Umbilical cord (tissue), 1 donor: ENCODE measurements at regions not wholly inside any gene's neighbourhood (a gene's known extent, or its start where the extent isn't known, plus 50 kb on each side); places are given as distances from the start of the nearest gene placed in this dataset.
"Not testable (repeated sequence)": the region's sequence is repeated elsewhere in the genome, so short reads cannot be mapped to it uniquely, and the experiment has no call there.

ENCODE experiments used
- DNase-seq: peaks from one replicate; pipeline ENCODE4 v3.0.0-alpha.2; 2015; ENCODE audit warnings: low spot score

DNA sequence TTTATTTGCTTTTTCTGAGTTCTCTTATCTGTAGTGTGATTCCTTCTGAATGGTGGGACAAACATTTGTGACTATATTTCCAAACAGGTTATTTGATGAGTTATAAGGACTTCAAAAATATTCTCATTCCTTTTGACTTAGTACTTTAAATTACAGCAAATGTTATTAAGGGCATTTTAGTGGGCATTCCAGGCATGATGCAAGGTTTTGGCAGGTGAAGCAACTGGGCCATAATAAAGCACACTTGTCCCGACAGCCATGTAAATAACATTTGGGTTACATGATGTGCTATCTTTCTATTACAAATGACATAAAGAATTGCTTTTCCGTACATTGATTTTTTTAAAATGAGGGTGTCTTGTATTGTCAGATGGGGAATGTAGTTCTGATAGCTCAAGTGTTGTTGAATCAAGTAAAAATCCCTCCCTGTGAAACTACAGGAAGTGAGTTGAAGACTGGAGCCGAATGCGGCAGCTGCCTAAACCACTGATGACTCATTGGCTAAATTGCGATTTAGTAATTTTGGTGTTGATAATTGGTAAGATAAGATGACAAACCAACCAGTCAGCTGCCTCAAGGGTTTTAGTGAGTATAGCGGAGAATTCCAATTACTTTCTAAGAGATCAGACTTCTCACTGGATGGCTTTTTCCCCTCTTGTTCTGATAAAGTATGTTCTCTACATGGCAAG, 231.3 kb upstream of the NPY start:
- DNase-seq, result no peak

DNA sequence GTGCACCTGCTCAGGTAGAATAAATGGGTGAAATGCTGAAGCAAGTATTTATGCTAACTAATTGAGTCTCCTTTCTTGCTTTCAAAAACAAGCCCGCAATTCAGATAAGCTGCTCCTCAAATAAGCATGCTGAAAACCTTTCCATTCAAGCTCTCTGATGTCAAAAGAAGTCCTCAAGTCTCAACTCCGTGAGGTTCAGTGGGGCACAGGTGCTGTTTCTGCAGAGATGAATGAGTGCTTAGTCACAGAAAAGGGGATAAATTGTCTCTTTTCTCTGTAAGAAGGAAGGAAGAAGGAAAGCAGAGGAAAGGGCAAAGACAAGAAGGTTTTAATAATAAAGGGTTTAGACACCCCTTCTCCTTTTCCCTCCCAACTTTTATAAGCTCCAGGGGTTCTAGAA, 229.8 kb upstream of the NPY start:
- no peak for DNase-seq

DNA sequence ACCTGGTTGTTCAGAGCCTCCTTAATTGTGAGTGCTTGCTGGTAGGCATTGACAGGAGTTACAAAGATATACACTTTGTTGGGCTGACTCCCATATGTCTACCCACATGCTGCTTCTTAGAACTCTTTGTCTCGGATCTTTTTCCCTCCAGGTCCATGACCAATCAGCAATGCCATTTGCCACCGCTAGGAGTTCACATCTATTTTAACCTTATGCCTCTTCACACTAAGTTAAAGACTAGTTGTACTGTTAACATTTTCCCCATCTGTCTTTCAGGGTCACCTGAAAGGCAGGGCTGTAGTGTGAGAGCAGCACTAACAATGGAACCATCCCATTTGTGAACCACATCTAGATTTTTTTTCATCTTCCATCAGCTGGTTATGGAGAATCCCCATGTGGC, 226.7 kb upstream of the NPY start:
- no peak for DNase-seq

DNA sequence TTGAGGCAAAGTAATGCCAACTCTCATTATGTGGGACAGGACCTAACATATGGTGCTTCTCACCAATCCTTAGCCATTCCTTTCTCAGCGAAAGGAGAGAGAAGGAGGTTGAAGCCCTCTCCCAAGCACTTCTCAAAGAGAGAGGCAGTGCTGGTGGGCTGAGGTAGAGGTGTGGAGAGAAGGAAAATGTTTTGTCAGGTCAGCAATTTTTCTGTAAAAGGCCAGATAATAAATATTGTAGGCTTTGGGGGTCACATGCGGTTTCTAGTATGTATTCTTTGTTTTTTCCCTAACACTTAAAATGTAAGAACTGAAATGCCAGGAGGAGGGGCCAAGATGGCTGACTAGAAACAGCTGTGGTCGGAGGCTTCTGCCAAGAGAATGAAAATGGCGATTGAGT, 225.0 kb upstream of the NPY start:
- no peak for DNase-seq

DNA sequence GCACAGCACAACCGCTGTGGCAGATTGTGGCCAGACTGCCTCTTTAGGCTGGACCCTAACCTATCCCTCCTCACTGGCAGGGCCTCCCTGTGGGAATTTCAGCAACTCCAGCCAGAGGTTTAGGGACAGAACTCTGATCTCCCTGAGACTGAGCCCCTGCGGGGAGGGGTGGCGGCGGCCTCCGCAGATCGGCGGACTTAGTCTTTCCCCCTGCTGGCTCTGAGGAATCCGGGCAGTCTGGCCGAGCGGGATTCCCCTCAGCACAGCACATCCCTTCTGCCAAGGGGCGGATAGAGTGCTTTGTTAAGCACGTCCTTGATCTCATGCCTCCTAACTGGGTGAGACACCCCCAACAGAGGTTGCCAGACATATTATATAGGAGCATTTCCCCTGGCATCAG, 224.2 kb upstream of the NPY start:
- peak; percentile 44 for DNase-seq

DNA sequence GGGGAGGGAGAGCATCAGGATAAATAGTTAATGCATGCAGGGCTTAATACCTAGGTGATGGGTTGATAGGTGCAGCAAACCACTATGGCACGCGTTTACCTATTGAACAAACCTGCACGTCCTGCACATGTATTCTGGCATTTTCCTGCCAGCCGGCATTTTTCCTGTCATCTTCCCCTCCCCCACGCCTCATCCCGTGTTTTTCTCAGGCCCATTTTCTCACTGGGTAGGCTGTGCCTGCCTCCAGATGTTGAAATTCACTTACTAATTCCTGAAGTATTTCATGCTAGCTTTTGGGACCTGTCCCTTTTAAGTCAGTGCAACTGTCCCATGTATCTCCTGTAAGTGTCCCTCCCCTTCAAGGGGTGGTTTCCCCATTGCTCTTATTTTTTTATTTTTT, 220.3 kb upstream of the NPY start:
- no peak for DNase-seq

DNA sequence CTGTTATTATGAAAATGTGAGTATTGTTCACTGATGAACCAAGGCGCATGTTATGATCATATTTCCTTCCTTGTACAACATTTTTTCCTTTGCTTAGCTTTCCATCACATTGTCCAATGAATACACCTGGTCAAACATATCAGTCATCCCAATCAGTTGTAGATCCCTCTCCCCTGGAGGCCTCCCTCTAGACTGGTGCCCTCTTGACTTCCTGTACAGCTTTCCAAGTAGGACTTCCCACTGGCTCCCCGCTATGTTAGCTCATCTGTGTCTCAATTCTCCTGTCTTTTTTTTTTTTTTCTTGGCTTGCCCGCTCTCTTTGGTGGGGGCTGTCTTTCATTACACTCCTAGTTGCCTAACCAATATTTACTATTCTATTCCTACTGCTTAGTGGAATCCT, 214.2 kb upstream of the NPY start:
- no peak for DNase-seq

DNA sequence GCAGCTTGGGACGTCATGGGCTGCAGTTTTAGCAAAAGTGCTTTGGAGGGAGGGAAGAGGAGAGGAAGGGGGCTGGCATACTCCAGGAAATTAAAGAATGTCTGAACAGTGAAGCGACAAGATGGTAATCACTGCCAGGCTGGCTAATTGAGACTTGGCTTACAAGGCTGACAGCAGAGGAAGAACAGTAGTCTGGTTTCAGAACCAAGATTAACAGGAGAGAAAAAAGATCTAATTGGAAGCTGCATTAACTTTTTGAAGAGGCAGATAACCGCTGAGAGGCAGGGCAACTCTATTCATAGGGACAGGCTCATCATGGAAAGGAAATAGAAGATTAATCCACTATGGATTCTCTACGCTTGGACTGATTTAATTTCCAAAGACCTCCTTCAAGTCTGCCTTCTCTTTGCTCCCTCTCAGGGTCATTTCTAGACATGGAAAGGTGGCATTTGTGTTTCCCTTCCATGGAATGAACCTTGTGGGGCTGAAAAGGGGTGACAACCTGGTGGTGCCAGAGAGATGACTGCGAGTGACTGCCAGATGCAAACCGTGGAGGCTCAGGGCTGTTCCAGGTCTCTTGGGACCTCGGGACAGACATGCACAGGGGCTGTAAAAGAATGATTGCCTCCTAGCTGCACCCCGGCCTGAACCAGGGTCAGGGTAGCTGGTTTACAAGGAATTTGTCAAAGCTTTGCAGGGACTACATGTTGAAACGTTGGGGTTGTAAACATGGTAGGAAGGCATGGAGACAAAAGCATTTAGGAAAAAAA, 210.2 kb upstream of the NPY start:
- DNase-seq, result no peak

DNA sequence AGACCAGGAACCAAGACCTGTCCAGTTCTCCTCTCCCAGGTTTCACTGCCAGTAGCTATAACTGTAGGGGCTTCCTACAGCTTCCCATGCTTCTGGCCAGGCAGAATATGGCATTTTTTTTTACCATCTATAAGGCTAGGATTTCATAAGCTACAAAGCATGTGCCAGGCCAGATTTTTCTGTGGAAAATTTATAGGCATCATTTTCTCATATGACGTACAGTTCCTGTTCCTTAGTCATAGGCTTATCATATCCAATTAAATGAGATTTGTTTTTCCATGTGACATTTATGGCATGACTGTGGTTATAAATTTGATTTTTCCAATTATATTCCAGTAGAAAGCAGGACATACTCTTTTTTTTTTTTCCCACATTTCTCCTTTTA, 208.6 kb upstream of the NPY start:
- DNase-seq, result peak; percentile 12

DNA sequence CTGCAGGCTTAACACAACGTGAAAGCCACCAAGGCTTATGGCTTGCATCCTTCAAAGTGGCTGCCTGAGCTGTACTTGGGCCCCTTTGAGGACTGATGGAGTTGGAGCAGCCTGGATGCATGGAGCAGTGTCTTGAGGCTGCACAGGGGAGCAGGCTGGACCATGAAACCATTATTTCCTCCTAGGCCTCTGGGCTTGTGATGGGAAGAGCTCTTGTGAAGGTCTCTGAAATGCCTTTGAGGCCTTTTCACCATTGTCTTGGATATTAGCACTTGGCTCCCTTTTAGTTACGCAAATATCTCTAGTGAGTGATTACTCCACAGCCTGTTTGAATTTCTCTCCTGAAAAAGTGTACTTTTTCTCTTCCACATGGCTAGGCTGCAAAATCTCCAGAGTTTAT, 201.2 kb upstream of the NPY start:
- no peak for DNase-seq

DNA sequence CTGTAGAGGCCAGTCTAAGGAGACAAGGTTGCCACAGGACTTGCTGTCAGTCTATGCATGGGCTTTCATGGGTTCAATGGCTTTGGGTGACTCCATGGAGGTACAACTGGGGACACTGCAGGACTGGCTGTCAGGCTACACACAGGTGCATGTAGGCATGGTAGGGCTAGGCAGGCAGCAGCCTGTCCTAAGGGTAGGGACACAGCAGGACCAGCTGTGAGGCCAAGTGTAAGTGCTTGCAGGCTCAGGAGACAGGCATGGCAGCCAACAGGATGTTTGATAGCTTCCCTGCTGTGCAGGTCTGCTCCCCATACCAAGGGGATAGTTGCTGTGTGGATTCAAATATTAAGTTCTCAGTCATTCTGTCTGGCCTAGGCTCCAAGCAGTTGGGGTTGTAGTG, 181.0 kb upstream of the NPY start:
- no peak for DNase-seq

DNA sequence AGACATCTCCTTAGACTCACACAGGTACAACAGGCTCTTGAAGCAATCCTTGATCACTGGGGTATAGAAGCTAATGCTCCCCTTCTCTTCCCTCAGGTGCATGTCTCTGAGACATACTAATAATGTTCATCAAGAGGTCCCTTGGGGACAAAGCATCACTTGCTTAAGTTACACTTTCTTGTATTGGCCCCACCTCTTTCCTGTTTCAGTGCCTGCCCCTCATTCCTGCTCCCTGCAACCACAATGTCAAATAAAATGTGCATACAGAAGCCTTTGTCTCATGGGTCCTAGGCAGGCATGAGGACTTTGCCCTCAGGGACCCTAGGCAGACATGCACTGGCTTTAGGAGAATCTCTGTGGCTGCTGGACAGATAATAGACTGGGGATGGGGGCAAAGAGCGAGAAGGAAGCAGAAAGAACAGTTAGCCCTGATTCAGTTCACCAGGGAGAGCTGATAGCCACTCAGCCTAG, 175.0 kb upstream of the NPY start:
- DNase-seq, result no peak

DNA sequence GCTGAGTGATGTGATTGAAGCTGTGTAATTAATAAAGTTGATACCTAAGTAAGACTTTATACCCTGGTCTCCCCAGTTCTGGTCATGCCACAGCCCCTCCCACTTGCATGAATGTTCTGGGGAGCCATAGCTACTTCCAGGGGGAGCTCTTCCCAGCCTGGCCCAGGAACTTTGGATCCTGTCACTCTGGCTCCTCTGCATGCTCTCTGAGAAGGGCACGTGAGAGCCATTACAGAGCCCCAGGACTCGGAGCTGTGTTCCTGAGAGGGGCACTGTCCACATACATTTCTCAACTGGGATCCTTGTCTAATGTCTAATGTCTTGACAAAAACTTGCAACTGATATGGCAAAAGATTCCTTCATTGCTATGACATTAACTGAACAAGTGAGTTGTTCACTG, 173.9 kb upstream of the NPY start:
- no peak for DNase-seq

DNA sequence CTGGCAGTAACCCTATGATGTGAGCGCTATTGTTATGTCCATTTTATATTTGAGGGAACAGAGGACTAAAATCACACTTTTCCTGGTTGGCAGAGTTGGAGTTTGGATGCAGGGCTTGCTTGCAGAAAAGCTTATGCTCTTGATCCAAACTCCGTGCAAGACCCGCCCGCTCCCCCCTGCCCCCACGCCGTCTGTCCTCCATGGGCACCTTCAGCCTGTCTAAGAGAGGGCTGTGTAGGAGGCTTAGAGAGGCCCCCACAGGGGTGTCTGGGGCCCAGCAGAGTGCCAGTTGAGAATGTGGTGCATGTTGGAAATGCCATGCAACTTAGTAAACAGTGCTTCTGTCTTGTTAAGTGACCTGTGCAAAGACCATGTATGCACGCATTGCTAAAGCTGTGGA, 170.5 kb upstream of the NPY start:
- no peak for DNase-seq

DNA sequence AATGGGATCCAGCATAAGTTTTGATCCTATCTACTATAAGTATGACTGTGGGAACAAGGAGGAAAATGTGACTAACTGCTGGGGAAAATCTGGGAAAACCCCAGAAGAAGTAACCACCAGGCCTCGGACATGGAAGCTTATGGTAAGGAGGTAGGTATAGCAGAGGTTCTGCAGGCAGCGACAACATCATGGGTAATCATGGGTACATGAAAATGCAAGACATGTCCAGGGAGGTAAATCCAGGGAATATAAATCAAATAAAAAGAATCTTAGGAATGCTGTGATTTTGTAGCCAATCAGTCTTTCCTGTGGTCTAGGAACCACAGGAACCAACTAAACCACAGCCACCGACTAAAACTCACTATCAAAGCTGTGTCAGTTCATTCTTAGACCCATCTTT, 168.3 kb upstream of the NPY start:
- DNase-seq, result no peak

DNA sequence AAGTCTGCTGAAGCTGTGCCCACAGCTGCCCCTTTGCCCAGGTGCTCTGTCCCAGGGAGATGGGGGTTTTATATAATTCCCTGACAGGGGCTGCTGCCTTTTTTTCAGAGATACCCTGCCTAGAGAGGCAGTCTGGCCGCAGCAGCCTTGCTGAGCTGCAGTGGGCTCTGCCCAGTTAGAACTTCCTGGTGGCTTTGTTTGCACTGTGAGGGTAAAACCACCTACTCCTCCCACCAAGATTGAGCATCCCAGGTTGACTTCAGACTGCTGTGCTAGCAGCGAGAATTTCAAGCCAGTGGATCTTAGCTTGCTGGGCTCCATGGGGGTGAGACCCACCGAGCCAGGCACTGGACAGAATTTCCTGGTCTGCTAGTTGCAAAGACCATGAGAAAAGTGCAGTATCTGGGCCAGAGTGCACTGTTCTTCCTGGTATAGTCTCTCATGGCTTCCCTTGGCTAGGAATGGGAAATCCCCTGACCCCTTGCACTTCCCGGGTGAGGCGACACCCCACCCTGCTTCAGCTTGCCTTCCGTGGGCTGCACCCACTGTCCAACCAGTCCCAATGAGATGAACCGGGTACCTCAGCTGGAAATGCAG, 166.0 kb upstream of the NPY start:
- DNase-seq, result not testable (repeated sequence)

DNA sequence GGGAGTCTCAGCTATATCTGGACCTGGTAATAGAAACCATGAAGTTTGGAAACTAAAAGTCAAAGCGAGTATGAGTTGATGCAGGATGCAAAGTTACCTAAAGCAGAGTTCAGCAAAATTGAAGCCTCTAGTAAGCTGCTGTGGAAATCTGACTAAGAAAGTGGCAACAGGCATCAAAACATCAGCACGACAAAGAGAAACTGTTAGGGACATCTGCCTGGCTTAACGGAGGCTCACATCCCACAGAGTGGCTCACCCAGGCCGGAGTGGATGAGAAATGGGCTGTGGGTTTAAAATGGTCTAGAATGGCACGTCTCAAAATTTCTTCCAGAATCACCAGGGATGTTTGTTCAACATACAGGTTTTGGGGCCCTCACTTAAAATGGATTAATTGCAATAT, 164.1 kb upstream of the NPY start:
- DNase-seq, result no peak

DNA sequence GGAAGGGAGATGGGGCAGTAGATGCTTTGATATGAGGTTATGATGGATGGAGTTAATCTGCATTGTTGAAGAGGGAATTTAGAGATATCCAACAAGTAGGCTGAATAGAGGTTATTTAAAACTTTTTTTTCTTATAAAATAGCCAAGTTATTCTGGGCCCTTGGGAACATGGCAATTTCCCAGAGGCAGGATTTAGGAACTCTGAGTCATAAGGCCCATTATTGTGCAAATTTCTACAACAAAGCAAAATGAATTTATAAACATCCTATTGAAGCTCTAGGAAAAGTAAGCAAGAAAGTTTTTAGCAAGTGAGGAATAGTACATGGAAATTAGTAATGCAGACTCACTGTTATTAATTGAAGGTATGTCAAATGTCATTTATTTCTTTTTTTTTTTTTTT, 160.9 kb upstream of the NPY start:
- DNase-seq, result peak; percentile 55

DNA sequence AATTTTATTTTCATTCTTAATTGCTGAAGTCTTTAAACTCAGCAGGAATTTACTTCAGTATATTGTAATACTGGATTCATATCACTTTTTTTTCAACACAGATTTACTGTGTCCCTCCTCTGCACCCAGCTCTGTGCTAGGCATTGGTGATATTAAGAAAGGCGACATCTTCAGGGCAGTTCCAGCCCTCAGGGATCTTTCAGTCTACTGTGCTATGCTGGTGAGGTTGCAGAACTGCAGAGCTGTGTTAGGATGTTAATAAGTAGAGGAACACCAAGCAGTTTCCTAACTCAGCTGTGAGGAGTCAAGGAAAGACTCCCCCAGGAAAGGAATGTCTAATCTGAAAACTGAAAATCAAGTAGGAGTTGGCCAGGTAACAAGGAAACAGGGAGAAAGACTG, 158.2 kb upstream of the NPY start:
- no peak for DNase-seq

DNA sequence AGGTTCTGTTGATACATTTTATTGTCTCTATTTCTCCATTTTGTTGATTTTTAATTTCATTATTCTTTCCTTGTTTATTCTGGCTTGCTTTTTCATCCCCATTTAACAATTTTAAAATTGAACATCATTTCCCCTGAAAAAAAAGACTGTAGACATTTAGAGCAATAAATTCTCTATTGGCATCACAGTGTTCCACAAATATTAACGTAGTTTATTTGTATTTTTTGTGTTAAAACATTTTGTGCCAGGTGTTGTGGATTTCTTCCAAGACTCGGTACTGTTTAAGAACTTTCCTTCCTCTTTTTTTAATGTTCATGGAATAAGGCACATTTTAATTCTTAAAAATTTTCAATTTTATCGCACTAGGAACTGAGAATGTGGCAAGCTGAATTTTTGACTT, 156.1 kb upstream of the NPY start:
- no peak for DNase-seq

DNA sequence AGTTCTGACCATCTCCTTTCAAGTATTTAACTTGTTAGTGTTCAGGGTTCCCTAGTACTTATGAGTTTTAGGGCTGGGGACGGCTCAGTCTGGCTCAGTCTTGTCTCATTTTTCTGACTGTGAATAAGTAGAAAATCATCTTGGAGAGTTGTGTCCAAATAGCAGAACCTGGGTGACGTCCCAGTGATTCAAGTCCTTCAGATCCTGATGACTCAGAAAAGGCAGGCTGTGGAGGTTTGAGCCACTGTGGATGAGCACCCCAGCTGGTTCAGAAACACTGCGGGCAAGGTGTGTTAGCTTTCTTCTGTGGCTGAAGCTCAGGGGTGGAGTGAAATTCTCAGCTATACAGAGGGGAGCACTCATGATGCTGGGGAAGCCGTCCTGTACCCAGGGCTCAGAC, 154.4 kb upstream of the NPY start:
- DNase-seq, result peak; percentile 53

DNA sequence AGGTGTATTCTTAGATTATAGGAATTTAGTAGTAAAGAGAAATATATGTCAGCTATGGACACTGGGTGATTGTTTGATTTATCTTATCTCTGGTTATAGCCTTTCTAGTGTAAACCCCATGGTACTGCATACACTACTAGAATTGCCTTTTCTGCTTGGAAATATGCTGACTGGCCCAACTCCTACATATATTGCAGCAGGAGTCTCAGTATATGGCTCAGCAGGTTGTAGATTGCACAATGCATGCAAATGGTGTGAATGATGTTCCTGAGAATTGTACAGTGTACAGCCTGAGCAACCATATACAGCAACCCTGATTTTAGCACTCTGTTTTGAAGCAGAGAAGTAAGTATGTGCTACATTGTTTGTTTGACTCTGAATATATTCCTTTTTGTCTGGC, 153.4 kb upstream of the NPY start:
- DNase-seq, result no peak

DNA sequence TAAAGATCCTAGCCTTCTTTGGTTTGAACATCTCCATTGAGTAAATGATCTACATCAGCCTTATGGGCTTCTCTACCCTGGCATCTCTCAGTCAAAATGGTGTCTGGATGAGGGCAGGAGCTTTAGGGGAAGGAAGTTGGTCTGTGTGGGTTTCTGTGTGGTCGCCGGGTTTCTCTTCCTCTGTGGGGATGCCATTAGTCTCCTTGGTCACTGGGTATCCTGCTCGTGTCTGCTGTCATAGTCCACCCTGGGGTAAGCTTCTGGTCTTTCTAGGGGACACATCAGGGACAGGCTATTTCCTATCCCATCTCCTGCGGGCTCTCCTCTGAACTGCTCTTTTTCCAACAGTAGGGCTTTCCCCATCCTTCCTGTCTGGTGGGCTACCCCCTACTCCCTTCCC, 150.3 kb upstream of the NPY start:
- DNase-seq, result no peak
